GM06990 (cell line): ENCODE measurements at regions not wholly inside any gene's neighbourhood (a gene's known extent, or its start where the extent isn't known, plus 50 kb on each side); places are given as distances from the start of the nearest gene placed in this dataset.

Experiments used
- DNase-seq: peaks from one replicate; pipeline ENCODE4 v3.0.0-alpha.2; 2011; ENCODE audit not compliant: insufficient read length; ENCODE audit errors: extremely low read depth
- H3K27me3 ChIP-seq: replicated peaks from 2 replicates; pipeline ENCODE4 v1.6.0; 2011; ENCODE audit warnings: low read length; ENCODE audit not compliant: control insufficient read depth, insufficient read depth
- H3K36me3 ChIP-seq: 2 replicates; pipeline ENCODE4 v1.5.1; 2011; ENCODE audit warnings: low read length; ENCODE audit not compliant: control insufficient read depth, insufficient read depth
- H3K4me3 ChIP-seq: replicated peaks from 2 replicates; pipeline ENCODE4 v1.5.1; 2011; ENCODE audit warnings: low read depth, mild to moderate bottlenecking, control low read depth, low read length
- CTCF ChIP-seq: IDR thresholded peaks from 2 replicates; pipeline ENCODE4 v1.5.1; 2011; ENCODE audit warnings: low read length, control low read depth, mild to moderate bottlenecking, inconsistent platforms; ENCODE audit not compliant: insufficient read depth, poor library complexity, severe bottlenecking

- H3K4me3 ChIP-seq: no peak overlapping the region
- no peak for DNase-seq
- no peak for TF ChIP-seq CTCF
- no peaks in the 10 kb centered on the region for H3K36me3 ChIP-seq
- H3K27me3 ChIP-seq: no peaks in the 10 kb centered on the region
Measured at GRCh38 chr4:165740911-165741310, 132.1 kb upstream of the TLL1 start.

- no peak for TF ChIP-seq CTCF
- Histone ChIP-seq H3K27me3 (no peaks in the 10 kb centered on the region), H3K36me3 (no peaks in the 10 kb centered on the region), H3K4me3 (no peak overlapping the region)
- DNase-seq: no peak
Measured at GRCh38 chr4:165743422-165743821, 129.6 kb upstream of the TLL1 start.

- Histone ChIP-seq H3K4me3 (no peak overlapping the region), H3K27me3 (no peaks in the 10 kb centered on the region), H3K36me3 (no peaks in the 10 kb centered on the region)
- no peak for TF ChIP-seq CTCF
- no peak for DNase-seq
Measured at GRCh38 chr4:165744370-165744769, 128.7 kb upstream of the TLL1 start.

- Histone ChIP-seq H3K4me3 (no peak overlapping the region), H3K36me3 (no peaks in the 10 kb centered on the region), H3K27me3 (no peaks in the 10 kb centered on the region)
- no peak for TF ChIP-seq CTCF
- DNase-seq: no peak
Measured at GRCh38 chr4:165748321-165748720, 124.7 kb upstream of the TLL1 start.

- Histone ChIP-seq H3K36me3 (no peaks in the 10 kb centered on the region), H3K4me3 (no peak overlapping the region), H3K27me3 (no peaks in the 10 kb centered on the region)
- TF ChIP-seq CTCF: no peak
- DNase-seq: no peak
Measured at GRCh38 chr4:165751882-165752281, 121.2 kb upstream of the TLL1 start.

GRCh38 chr4:165754664-165755063 lies 118.4 kb upstream of the TLL1 start:
- no peaks in the 10 kb centered on the region for H3K27me3 ChIP-seq
- no peak for TF ChIP-seq CTCF
- no peaks in the 10 kb centered on the region for H3K36me3 ChIP-seq
- H3K4me3 ChIP-seq: no peak overlapping the region
- no peak for DNase-seq
